Keratinocyte (primary cell): ENCODE measurements at regions not wholly inside any gene's neighbourhood (a gene's known extent, or its start where the extent isn't known, plus 50 kb on each side); places are given as distances from the start of the nearest gene placed in this dataset.

ENCODE experiments used
- CTCF ChIP-seq, 3 experiments: IDR thresholded peaks in 1 of 3; conservative IDR thresholded peaks in 1 of 3; optimal IDR thresholded peaks in 1 of 3; 2 replicates in 2 of 3; 3 replicates in 1 of 3; pipeline versions ENCODE3 to v1.5.1; 2011; ENCODE audit warnings: low read length in 3 of 3, mild to moderate bottlenecking in 3 of 3, moderate library complexity in 2 of 3, control low read depth in 1 of 3, inconsistent platforms in 1 of 3; ENCODE audit not compliant: insufficient read depth in 2 of 3; ENCODE audit errors: extremely low read depth in 1 of 3
- EZH2 ChIP-seq: IDR thresholded peaks from one replicate; pipeline ENCODE4 v1.6.1; 2012; ENCODE audit warnings: inconsistent platforms, mild to moderate bottlenecking, low read length, moderate library complexity

- no peak for TF ChIP-seq CTCF (optimal IDR thresholded peaks at IDR 0.05 in 1 of 3, IDR thresholded peaks at IDR 0.05 in 1 of 3, conservative IDR thresholded peaks at IDR 0.05 in 1 of 3; ENCODE audit: extremely low read depth in 1 of 3, insufficient read depth in 2 of 3, low read length in 3 of 3)
- no peak for TF ChIP-seq EZH2
These were observed 841.6 kb upstream of the FRG1 start for GRCh38 chr4:189098932-189099696.
